ENCODE measurements at regions not wholly inside any gene's neighbourhood (a gene's known extent, or its start where the extent isn't known, plus 50 kb on each side); places are given as distances from the start of the nearest gene placed in this dataset.

DNA sequence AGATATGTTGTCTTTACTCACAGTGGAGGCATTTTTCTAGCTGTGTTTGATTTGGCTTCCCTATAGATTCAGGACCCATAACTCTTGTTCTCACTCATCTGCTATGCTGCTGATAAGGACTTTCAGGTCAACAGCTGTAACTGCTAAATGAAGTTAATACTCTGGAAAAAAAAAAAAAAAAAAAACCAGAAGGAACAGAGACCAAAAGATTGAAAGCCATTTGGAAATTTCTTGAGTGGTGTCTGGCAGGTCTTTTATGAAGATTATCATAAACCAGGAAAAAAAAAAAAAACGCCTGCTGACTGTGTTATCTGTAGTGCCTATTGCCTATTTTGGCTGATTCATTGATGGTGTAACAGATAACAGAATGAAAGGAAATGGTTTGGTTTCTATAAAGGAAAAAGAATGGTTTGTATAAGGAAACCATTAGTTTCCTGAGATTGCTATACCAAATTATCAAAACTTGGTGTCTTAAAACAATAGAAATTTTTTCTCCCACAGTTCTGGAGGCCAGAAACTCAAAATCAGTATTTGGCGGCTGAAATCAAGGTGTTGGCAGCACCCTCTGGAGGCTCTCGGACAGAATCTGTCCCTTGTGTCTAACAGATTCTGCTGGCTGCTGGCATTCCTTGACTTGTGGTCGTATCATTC is 60.5 kb upstream of the BET1 start:
- Mint-ChIP-seq H3K36me3 (no peaks in the 10 kb centered on the region), H3K27ac (peak overlapping the region in 1 of 8 donors; percentile 10), H3K4me1 (peaks cover 16 to 19% (median 18%) of the 10 kb centered on the region in 3 donors), H3K27me3 (peaks cover 6 to 48% of the 10 kb centered on the region in 2 donors), H3K4me3 (peak overlapping the region in 1 of 7 donors; percentile 22), H3K9me3 (no peaks in the 10 kb centered on the region)
- Histone ChIP-seq H3K4me1 (ENCODE audit: insufficient read depth, low read length) (peaks cover 3% of the 10 kb centered on the region), H3K36me3 (ENCODE audit: insufficient read depth, low read length) (no peaks in the 10 kb centered on the region), H3K27ac (ENCODE audit: low read depth, low read length) (no peak overlapping the region), H3K27me3 (ENCODE audit: insufficient read depth, low read length, poor library complexity, severe bottlenecking) (peaks cover 3% of the 10 kb centered on the region), H3K9me3 (ENCODE audit: low read length) (no peaks in the 10 kb centered on the region), H3K4me3 (ENCODE audit: low read length) (no peak overlapping the region)
- no peak for DNase-seq
- ChIA-PET POLR2A (no interaction called here), CTCF (interaction anchor here (0.7 kb wide), 2 partner anchors 169 to 826 kb away, joined by 3 read pairs; no protein-coding TSS in a partner anchor)

DNA sequence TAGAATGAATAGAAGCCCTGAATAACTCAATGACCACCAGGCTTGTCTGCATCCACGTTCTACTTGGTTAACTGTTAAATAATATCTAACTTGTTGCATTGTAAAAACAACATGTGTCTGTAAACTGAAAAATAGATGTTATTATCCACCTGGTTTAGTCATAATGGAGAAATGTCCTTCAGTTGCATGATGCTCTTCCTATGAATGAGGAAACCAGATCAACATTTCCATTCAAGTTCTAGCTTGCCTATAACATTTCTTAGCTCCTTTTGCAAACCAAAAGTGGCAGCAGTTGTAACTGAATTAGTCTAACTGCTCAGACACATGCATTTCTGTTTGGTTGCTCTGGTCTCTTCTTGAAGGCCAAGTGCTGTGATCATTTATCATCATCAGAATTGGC is 62.9 kb upstream of the BET1 start:
- Histone ChIP-seq H3K9me3 (ENCODE audit: low read length) (no peaks in the 10 kb centered on the region), H3K4me1 (ENCODE audit: insufficient read depth, low read length) (peaks cover 3% of the 10 kb centered on the region), H3K27me3 (ENCODE audit: insufficient read depth, low read length, poor library complexity, severe bottlenecking) (peaks cover 3% of the 10 kb centered on the region), H3K27ac (ENCODE audit: low read depth, low read length) (no peak overlapping the region), H3K4me3 (ENCODE audit: low read length) (no peak overlapping the region), H3K36me3 (ENCODE audit: insufficient read depth, low read length) (no peaks in the 10 kb centered on the region)
- Mint-ChIP-seq H3K4me1 (peaks cover 16 to 19% (median 18%) of the 10 kb centered on the region in 3 donors), H3K4me3 (no peak overlapping the region), H3K9me3 (no peaks in the 10 kb centered on the region), H3K27me3 (peaks cover 18 to 52% of the 10 kb centered on the region in 2 donors), H3K27ac (no peak overlapping the region), H3K36me3 (no peaks in the 10 kb centered on the region)
- ChIA-PET POLR2A (no interaction called here), CTCF (interaction anchor here (1.1 kb wide), 1 partner anchor 24 kb away, joined by 3 read pairs; no protein-coding TSS in a partner anchor)
- no peak for DNase-seq

GRCh38 chr7:94067506-94067905 is 63.4 kb upstream of the BET1 start:
- Mint-ChIP-seq H3K4me1 (peaks cover 16 to 19% (median 18%) of the 10 kb centered on the region in 3 donors), H3K27ac (no peak overlapping the region), H3K36me3 (no peaks in the 10 kb centered on the region), H3K9me3 (no peaks in the 10 kb centered on the region), H3K4me3 (no peak overlapping the region), H3K27me3 (peaks cover 17 to 51% of the 10 kb centered on the region in 2 donors)
- H3K36me3 ChIP-seq (ENCODE audit: insufficient read depth, low read length), result no peaks in the 10 kb centered on the region
- peaks cover 3% of the 10 kb centered on the region for H3K27me3 ChIP-seq (ENCODE audit: insufficient read depth, low read length, poor library complexity, severe bottlenecking)
- peaks cover 3% of the 10 kb centered on the region for H3K4me1 ChIP-seq (ENCODE audit: insufficient read depth, low read length)
- POLR2A ChIA-PET, result no interaction called here
- no peaks in the 10 kb centered on the region for H3K9me3 ChIP-seq (ENCODE audit: low read length)
- CTCF ChIA-PET, result interaction anchor here (1.1 kb wide), 1 partner anchor 23 kb away, joined by 3 read pairs; no protein-coding TSS in a partner anchor
- no peak for DNase-seq
- no peak overlapping the region for H3K27ac ChIP-seq (ENCODE audit: low read depth, low read length)
- no peak overlapping the region for H3K4me3 ChIP-seq (ENCODE audit: low read length)

- Histone ChIP-seq H3K4me3 (ENCODE audit: low read length) (no peak overlapping the region), H3K27me3 (ENCODE audit: insufficient read depth, low read length, poor library complexity, severe bottlenecking) (peaks cover 3% of the 10 kb centered on the region), H3K9me3 (ENCODE audit: low read length) (no peaks in the 10 kb centered on the region), H3K27ac (ENCODE audit: low read depth, low read length) (no peak overlapping the region), H3K36me3 (ENCODE audit: insufficient read depth, low read length) (no peaks in the 10 kb centered on the region), H3K4me1 (ENCODE audit: insufficient read depth, low read length) (peaks cover 3% of the 10 kb centered on the region)
- Mint-ChIP-seq H3K36me3 (no peaks in the 10 kb centered on the region), H3K27ac (no peak overlapping the region), H3K4me3 (no peak overlapping the region), H3K4me1 (peaks cover 14 to 17% (median 15%) of the 10 kb centered on the region in 3 donors), H3K27me3 (peaks cover 16 to 49% of the 10 kb centered on the region in 2 donors), H3K9me3 (no peaks in the 10 kb centered on the region)
- CTCF ChIA-PET, result interaction anchor here (1.0 kb wide), 1 partner anchor 9 kb away, joined by 4 read pairs; no protein-coding TSS in a partner anchor
- DNase-seq, result no peak
- POLR2A ChIA-PET, result no interaction called here
Observed at GRCh38 chr7:94069162-94069739, 65.1 kb upstream of the BET1 start.

DNA sequence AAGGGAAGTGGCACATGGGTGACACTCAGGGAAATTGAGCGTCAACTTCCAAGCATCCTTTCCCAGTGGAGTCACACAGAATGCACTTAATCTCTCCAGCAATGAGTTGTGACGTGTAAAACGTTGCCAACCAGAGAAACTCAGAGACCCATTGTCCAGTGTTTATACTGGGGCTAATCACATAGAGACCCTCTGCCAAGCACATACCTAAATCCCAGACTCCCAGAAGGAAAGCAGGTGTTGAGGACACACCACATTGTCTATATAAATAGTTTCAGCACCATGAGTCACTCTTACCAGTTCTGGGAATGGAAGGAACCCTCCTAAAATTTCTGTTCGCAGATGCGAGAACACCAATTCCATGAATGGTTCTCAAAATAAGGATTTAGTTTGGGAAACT is 76.4 kb upstream of the BET1 start:
- Mint-ChIP-seq H3K27me3 (peaks cover 1 to 15% of the 10 kb centered on the region in 2 donors), H3K36me3 (no peaks in the 10 kb centered on the region), H3K9me3 (no peaks in the 10 kb centered on the region), H3K27ac (no peak overlapping the region), H3K4me1 (no peaks in the 10 kb centered on the region), H3K4me3 (no peak overlapping the region)
- Histone ChIP-seq H3K36me3 (ENCODE audit: insufficient read depth, low read length) (no peaks in the 10 kb centered on the region), H3K9me3 (ENCODE audit: low read length) (no peaks in the 10 kb centered on the region), H3K27ac (ENCODE audit: low read depth, low read length) (no peak overlapping the region), H3K27me3 (ENCODE audit: insufficient read depth, low read length, poor library complexity, severe bottlenecking) (no peaks in the 10 kb centered on the region), H3K4me3 (ENCODE audit: low read length) (no peak overlapping the region), H3K4me1 (ENCODE audit: insufficient read depth, low read length) (no peaks in the 10 kb centered on the region)
- POLR2A ChIA-PET, result no interaction called here
- CTCF ChIA-PET, result no interaction called here
- DNase-seq, result no peak

GRCh38 chr7:94082126-94082525 is 78.0 kb upstream of the BET1 start:
- no peak overlapping the region for H3K4me3 ChIP-seq (ENCODE audit: low read length)
- Mint-ChIP-seq H3K27ac (no peak overlapping the region), H3K9me3 (no peaks in the 10 kb centered on the region), H3K36me3 (no peaks in the 10 kb centered on the region), H3K27me3 (peaks cover 1 to 15% of the 10 kb centered on the region in 2 donors), H3K4me1 (no peaks in the 10 kb centered on the region), H3K4me3 (no peak overlapping the region)
- H3K36me3 ChIP-seq (ENCODE audit: insufficient read depth, low read length), result no peaks in the 10 kb centered on the region
- H3K9me3 ChIP-seq (ENCODE audit: low read length), result no peaks in the 10 kb centered on the region
- POLR2A ChIA-PET, result no interaction called here
- DNase-seq, result no peak
- no peaks in the 10 kb centered on the region for H3K27me3 ChIP-seq (ENCODE audit: insufficient read depth, low read length, poor library complexity, severe bottlenecking)
- H3K27ac ChIP-seq (ENCODE audit: low read depth, low read length), result no peak overlapping the region
- CTCF ChIA-PET, result no interaction called here
- H3K4me1 ChIP-seq (ENCODE audit: insufficient read depth, low read length), result no peaks in the 10 kb centered on the region

- no peak overlapping the region for H3K27ac ChIP-seq (ENCODE audit: low read depth, low read length)
- no peaks in the 10 kb centered on the region for H3K36me3 Mint-ChIP-seq
- H3K36me3 ChIP-seq (ENCODE audit: insufficient read depth, low read length), result no peaks in the 10 kb centered on the region
- no peaks in the 10 kb centered on the region for H3K9me3 ChIP-seq (ENCODE audit: low read length)
- ChIA-PET POLR2A (no interaction called here), CTCF (interaction anchor here (1.0 to 2.7 kb wide), 8 partner anchors 11 to 843 kb away, joined by 3 to 18 read pairs (median 5); no protein-coding TSS in a partner anchor)
- DNase-seq, result peak in 4 of 5 donors; percentile 14 to 55 (median 48)
- peaks cover 4 to 7% (median 6%) of the 10 kb centered on the region in 3 donors for H3K4me1 Mint-ChIP-seq
- H3K27ac Mint-ChIP-seq, result peak overlapping the region in 5 of 8 donors; percentile 18 to 83 (median 81)
- H3K9me3 Mint-ChIP-seq, result no peaks in the 10 kb centered on the region
- peaks cover 10 to 28% of the 10 kb centered on the region in 2 donors for H3K27me3 Mint-ChIP-seq
- no peaks in the 10 kb centered on the region for H3K27me3 ChIP-seq (ENCODE audit: insufficient read depth, low read length, poor library complexity, severe bottlenecking)
- no peaks in the 10 kb centered on the region for H3K4me1 ChIP-seq (ENCODE audit: insufficient read depth, low read length)
- peak overlapping the region; percentile 55 to 83 (median 75) for H3K4me3 Mint-ChIP-seq
- peak overlapping the region; percentile 38 for H3K4me3 ChIP-seq (ENCODE audit: low read length)
Observed at GRCh38 chr7:94087664-94088352, 83.7 kb upstream of the BET1 start.

DNA sequence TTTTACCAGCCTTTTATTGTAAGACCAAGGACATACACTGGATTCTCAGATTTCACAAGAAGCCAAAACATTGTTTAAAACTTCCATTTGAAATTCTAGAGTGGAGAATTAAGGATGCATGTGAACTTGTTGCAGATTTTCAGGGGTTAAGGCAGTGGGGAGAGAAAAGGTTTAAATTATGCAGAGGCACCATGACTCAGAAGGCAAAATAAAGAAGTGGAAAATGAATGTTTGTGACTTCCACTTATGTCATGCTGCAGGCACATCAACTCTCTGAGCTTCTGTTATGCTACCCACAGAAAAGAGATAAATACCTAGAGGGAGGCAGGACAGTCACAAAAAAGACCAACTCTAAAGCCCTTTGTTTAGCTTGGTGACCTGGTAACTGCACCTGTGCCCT is 84.4 kb upstream of the BET1 start:
- peaks cover 4 to 7% (median 6%) of the 10 kb centered on the region in 3 donors for H3K4me1 Mint-ChIP-seq
- H3K36me3 Mint-ChIP-seq, result no peaks in the 10 kb centered on the region
- H3K27ac Mint-ChIP-seq, result no peak overlapping the region
- ChIA-PET POLR2A (no interaction called here), CTCF (interaction anchor here (1.5 to 2.7 kb wide), 3 partner anchors 12 to 843 kb away, joined by 8 to 18 read pairs (median 13); no protein-coding TSS in a partner anchor)
- H3K27ac ChIP-seq (ENCODE audit: low read depth, low read length), result no peak overlapping the region
- DNase-seq, result no peak
- H3K27me3 ChIP-seq (ENCODE audit: insufficient read depth, low read length, poor library complexity, severe bottlenecking), result no peaks in the 10 kb centered on the region
- H3K9me3 ChIP-seq (ENCODE audit: low read length), result no peaks in the 10 kb centered on the region
- no peaks in the 10 kb centered on the region for H3K36me3 ChIP-seq (ENCODE audit: insufficient read depth, low read length)
- H3K4me3 ChIP-seq (ENCODE audit: low read length), result no peak overlapping the region
- no peaks in the 10 kb centered on the region for H3K4me1 ChIP-seq (ENCODE audit: insufficient read depth, low read length)
- H3K27me3 Mint-ChIP-seq, result peaks cover 9 to 33% of the 10 kb centered on the region in 2 donors
- no peak overlapping the region for H3K4me3 Mint-ChIP-seq
- H3K9me3 Mint-ChIP-seq, result no peaks in the 10 kb centered on the region
